Keratinocyte (primary cell): ENCODE measurements at regions not wholly inside any gene's neighbourhood (a gene's known extent, or its start where the extent isn't known, plus 50 kb on each side); places are given as distances from the start of the nearest gene placed in this dataset.

Source experiments
- CTCF ChIP-seq, 3 experiments: IDR thresholded peaks in 1 of 3; conservative IDR thresholded peaks in 1 of 3; optimal IDR thresholded peaks in 1 of 3; 2 replicates in 2 of 3; 3 replicates in 1 of 3; pipeline versions ENCODE3 to v1.5.1; 2011; ENCODE audit warnings: low read length in 3 of 3, mild to moderate bottlenecking in 3 of 3, moderate library complexity in 2 of 3, control low read depth in 1 of 3, inconsistent platforms in 1 of 3; ENCODE audit not compliant: insufficient read depth in 2 of 3; ENCODE audit errors: extremely low read depth in 1 of 3
- EZH2 ChIP-seq: IDR thresholded peaks from one replicate; pipeline ENCODE4 v1.6.1; 2012; ENCODE audit warnings: inconsistent platforms, mild to moderate bottlenecking, low read length, moderate library complexity

- TF ChIP-seq CTCF (optimal IDR thresholded peaks at IDR 0.05 in 1 of 3, IDR thresholded peaks at IDR 0.05 in 1 of 3, conservative IDR thresholded peaks at IDR 0.05 in 1 of 3; ENCODE audit: extremely low read depth in 1 of 3, insufficient read depth in 2 of 3, low read length in 3 of 3): no peak
- TF ChIP-seq EZH2: no peak
Measured at GRCh38 chr5:74372051-74372450, 268.5 kb downstream of the ENC1 start.
